Pancreas (tissue), 10 donors: ENCODE measurements at regions not wholly inside any gene's neighbourhood (a gene's known extent, or its start where the extent isn't known, plus 50 kb on each side); places are given as distances from the start of the nearest gene placed in this dataset.

Experiments used
- ATAC-seq, 4 donors: fragments of 200-7000 bp; cut with Tn5 transposase; one replicate each; pipeline versions ENCODE4 v1.8.0 to v1.9.1; 2020; ENCODE audit warnings: mild to moderate bottlenecking in 4 of 4, moderate library complexity in 4 of 4
- DNase-seq, 6 donors: peaks; one replicate each; pipeline ENCODE4 v3.0.0-alpha.2; 2020
- FAIRE-seq: peaks from 2 replicates; lab custom pipeline; 2012; peaks lifted over from hg19 to GRCh38; lab: Jason Lieb, UNC
- H3K27ac ChIP-seq, 4 donors: fragments of 200-600 bp; sonication (generic); 1 replicate in 3 of 4; 2 replicates in 1 of 4; pipeline versions ENCODE4 v1.5.0 to v1.8.0; 2020
- H3K27me3 ChIP-seq, 4 donors: fragments of 200-600 bp; one replicate each; pipeline ENCODE4 v1.8.0; 2021
- H3K36me3 ChIP-seq, 3 donors: fragments of 200-600 bp; sonication (generic) in 1 of 3; one replicate each; pipeline versions ENCODE4 v1.5.0 to v1.8.0; 2020 to 2021
- H3K4me1 ChIP-seq, 3 donors: fragments of 200-600 bp; one replicate each; pipeline ENCODE4 v1.8.0; 2021
- H3K4me3 ChIP-seq, 4 donors: fragments of 200-600 bp; sonication (generic) in 2 of 4; one replicate each; pipeline versions ENCODE4 v1.5.0 to v1.8.0; 2020 to 2021
- H3K9me3 ChIP-seq, 4 donors: fragments of 200-600 bp; one replicate each; pipeline ENCODE4 v1.8.0; 2021
- CTCF ChIP-seq, 4 donors: fragments of 200-600 bp; sonication (generic) in 3 of 4; IDR thresholded peaks; one replicate each; pipeline versions ENCODE4 v1.5.0 to v1.8.0; 2021; ENCODE audit warnings: antibody characterized with exemption in 4 of 4
- WGBS, 2 donors: extraction: QIAGEN DNeasy Blood & Tissue Kit; methylation state at CpG; one replicate each; pipeline ENCODE4 v1.1.7; 2013; 5-methylcytosine and 5-hydroxymethylcytosine counted together
- intact Hi-C, 3 donors: fragments of 100-400 bp; cut with DNase I; formaldehyde crosslinking; loops; one replicate each; pipeline versions ENCODE4 v1.11.1 to v1.14.2; 2022
- donor health status: healthy with polysubstance abuse.
- donor health status: DM: no; HTN: no; CAD: no; lungs with moderate emphysema.
- donor health status: DM: no; HTN: no; CAD: no.
- donor health status: control.
- donor health status: control.
- donor health status: Bipolar disorder and iron deficiency.
- donor health status: DM: yes; HTN: yes; CAD: no.
- donor health status: DM: no; HTN: no; CAD: no.
- donor health status: DM: no; HTN: no; CAD: no.
- donor health status: DM: yes; HTN: yes; CAD: no.

DNA sequence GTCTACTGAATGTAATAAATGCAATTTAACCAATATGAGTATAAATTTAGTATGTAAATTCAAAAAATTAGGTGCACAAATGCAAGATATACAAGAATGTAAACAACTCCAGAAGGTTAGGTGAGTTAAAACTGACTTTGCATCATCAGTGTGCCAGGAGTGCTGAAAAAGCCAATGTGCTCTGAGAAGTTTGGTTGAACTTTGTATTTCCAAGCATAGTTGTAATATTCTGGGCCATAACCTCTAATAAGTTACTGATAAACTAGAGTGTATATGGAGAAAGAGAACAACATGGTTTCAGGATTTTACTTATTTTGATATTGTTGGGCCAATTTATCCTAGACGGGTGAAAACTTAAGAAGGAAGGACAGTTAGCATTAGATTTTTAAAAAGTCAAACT is 876.9 kb upstream of the GHITM start:
- 65 to 75% methylated on average over 1 of the region's 1 CpG for WGBS, 2 donors
- Histone ChIP-seq H3K36me3 (no peaks in the 10 kb centered on the region), H3K27ac (no peak overlapping the region), H3K9me3 (no peaks in the 10 kb centered on the region), H3K27me3 (no peaks in the 10 kb centered on the region), H3K4me1 (no peaks in the 10 kb centered on the region), H3K4me3 (no peak overlapping the region)
- intact Hi-C loops, result no loop called here
- FAIRE-seq (no peak), ATAC-seq (no peak), DNase-seq (no peak)
- no peak for TF ChIP-seq CTCF (IDR thresholded peaks at IDR 0.05)

DNA sequence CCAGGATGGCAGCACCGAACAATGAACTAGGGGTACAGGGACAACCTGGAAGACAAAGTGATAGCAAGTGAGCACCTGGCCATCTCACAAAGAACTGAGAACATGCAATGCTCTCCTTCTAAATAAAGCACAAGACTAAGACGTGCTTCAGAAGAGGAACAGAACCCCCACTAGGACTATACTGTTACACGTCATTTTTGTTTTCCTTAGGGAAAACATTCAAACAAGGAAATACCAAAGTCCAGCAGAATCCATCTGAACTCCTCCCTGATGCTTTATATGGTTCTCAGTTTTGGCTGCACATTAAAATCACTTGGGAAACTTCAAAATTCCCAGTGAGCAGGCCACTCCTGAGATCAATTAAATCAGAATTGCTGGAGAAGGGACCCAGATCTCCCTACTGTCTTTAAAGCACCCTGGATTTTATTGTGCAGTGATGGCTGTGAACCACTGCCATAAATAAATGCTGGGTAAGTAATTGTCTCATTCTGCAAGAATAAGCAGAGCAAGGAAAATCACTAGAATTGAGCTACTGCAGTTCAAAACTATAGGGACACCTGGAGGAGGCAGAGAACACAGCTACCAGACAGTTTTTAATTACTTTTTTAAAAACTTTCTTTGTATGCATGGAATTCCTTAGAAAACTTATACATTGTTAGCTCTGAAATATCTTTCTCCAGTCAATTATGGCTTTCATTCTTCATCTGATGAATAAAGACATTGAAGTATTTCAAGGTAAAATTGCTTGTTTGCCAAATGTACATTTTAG is 866.5 kb upstream of the GHITM start:
- intact Hi-C loops, result no loop called here
- ATAC-seq, result no peak
- H3K27me3 ChIP-seq, result no peaks in the 10 kb centered on the region
- no peaks in the 10 kb centered on the region for H3K4me1 ChIP-seq
- WGBS, 2 donors, result 60 to 64% methylated on average over 3 of the region's 3 CpGs
- H3K36me3 ChIP-seq, result no peaks in the 10 kb centered on the region
- FAIRE-seq, result no peak
- TF ChIP-seq CTCF (IDR thresholded peaks at IDR 0.05), result no peak
- no peak overlapping the region for H3K27ac ChIP-seq
- DNase-seq, result no peak
- H3K9me3 ChIP-seq, result no peaks in the 10 kb centered on the region
- no peak overlapping the region for H3K4me3 ChIP-seq

GRCh38 chr10:83274088-83274487 is 865.2 kb upstream of the GHITM start:
- H3K4me1 ChIP-seq, result no peaks in the 10 kb centered on the region
- intact Hi-C loops, result no loop called here
- WGBS, 2 donors, result 44 to 64% methylated on average over 1 of the region's 1 CpG
- TF ChIP-seq CTCF (IDR thresholded peaks at IDR 0.05), result no peak
- FAIRE-seq, result no peak
- H3K4me3 ChIP-seq, result no peak overlapping the region
- H3K36me3 ChIP-seq, result no peaks in the 10 kb centered on the region
- H3K27me3 ChIP-seq, result no peaks in the 10 kb centered on the region
- DNase-seq, result no peak
- no peak for ATAC-seq
- no peaks in the 10 kb centered on the region for H3K9me3 ChIP-seq
- no peak overlapping the region for H3K27ac ChIP-seq

DNA sequence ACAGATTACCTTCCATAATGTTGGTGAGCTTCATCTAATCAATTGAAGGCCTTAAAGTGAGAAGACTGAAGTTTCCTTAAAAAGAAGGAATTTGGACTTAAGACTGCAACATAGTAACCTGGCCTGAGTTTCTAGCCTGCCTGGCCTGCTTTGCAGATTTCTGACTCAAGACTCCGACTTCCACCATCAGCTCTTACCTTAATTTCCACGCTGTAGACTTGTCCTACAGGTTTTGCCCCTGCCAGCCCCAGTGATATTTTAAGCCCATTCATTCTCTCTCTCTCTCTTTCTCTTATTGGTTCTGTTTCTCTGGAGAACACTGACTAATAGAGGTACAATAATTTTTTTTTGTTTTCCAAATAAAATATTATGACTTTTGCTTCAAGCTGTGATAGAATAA is 862.3 kb upstream of the GHITM start:
- H3K27me3 ChIP-seq, result no peaks in the 10 kb centered on the region
- intact Hi-C loops, result no loop called here
- 40 to 47% methylated on average over 2 of the region's 2 CpGs for WGBS, 2 donors
- no peak overlapping the region for H3K4me3 ChIP-seq
- no peak for TF ChIP-seq CTCF (IDR thresholded peaks at IDR 0.05)
- no peaks in the 10 kb centered on the region for H3K9me3 ChIP-seq
- no peak overlapping the region for H3K27ac ChIP-seq
- DNase-seq, result no peak
- no peaks in the 10 kb centered on the region for H3K4me1 ChIP-seq
- H3K36me3 ChIP-seq, result no peaks in the 10 kb centered on the region
- no peak for ATAC-seq
- no peak for FAIRE-seq

DNA sequence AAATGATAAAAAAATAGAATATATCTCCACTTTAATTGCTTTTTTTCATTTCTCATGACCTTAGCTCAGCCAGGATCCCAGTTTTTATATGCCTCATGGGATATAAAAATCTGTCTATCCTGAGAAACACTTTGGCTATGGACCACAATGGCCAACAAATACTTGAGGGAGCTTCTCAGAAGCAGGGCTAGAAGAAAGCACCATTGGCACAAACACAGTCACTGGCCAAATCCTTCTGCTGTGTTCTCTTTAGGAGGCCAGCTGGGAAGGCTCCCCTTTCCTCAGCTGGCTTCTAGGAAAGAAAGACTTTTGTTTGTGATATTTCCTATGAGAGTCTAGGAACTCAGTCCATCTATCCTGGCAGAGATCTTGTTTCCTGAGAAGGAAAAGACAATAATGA is 856.2 kb upstream of the GHITM start:
- DNase-seq (no peak), ATAC-seq (no peak), FAIRE-seq (no peak)
- H3K9me3 ChIP-seq, result no peaks in the 10 kb centered on the region
- no peak overlapping the region for H3K27ac ChIP-seq
- intact Hi-C loops, result no loop called here
- H3K4me1 ChIP-seq, result no peaks in the 10 kb centered on the region
- no peaks in the 10 kb centered on the region for H3K27me3 ChIP-seq
- no peak overlapping the region for H3K4me3 ChIP-seq
- no peaks in the 10 kb centered on the region for H3K36me3 ChIP-seq
- no peak for TF ChIP-seq CTCF (IDR thresholded peaks at IDR 0.05)
